ENCODE measurements at regions not wholly inside any gene's neighbourhood (a gene's known extent, or its start where the extent isn't known, plus 50 kb on each side); places are given as distances from the start of the nearest gene placed in this dataset.

- no peak for TF ChIP-seq CEBPB (IDR thresholded peaks at IDR 0.05)
- TF ChIP-seq POLR2AphosphoS2 (conservative IDR thresholded peaks at IDR 0.05; ENCODE audit: low read length), result no peak
- no peak for TF ChIP-seq RCOR1 (IDR thresholded peaks at IDR 0.05; ENCODE audit: low read depth, low read length)
- no peak for TF ChIP-seq CTCF (IDR thresholded peaks at IDR 0.05)
- no peak for TF ChIP-seq SMC3 (IDR thresholded peaks at IDR 0.05)
- no peak for TF ChIP-seq MAFK (IDR thresholded peaks at IDR 0.05; ENCODE audit: partially characterized antibody)
- no peak for TF ChIP-seq EP300 (IDR thresholded peaks at IDR 0.05)
- TF ChIP-seq MAZ (IDR thresholded peaks at IDR 0.05; ENCODE audit: borderline replicate concordance, low read depth, low read length), result no peak
- TF ChIP-seq ZNF302 (CRISPR knock-in tag; IDR thresholded peaks at IDR 0.05), result no peak
- TF ChIP-seq RFX5 (IDR thresholded peaks at IDR 0.05), result no peak
- no peak for TF ChIP-seq JUN (IDR thresholded peaks at IDR 0.05)
- no peak for TF ChIP-seq POLR2A (IDR thresholded peaks at IDR 0.05; ENCODE audit: low read length)
Observed at GRCh38 chr1:30524840-30525617, 198.4 kb downstream of the MATN1 start.
